ENCODE measurements at regions not wholly inside any gene's neighbourhood (a gene's known extent, or its start where the extent isn't known, plus 50 kb on each side); places are given as distances from the start of the nearest gene placed in this dataset.

GRCh38 chr5:10892911-10893215 lies 131.8 kb upstream of the DAP start:
- TF ChIP-seq EZH2 (optimal IDR thresholded peaks at IDR 0.05; ENCODE audit: low read depth, low read length): no peak
- TF ChIP-seq CTCF (IDR thresholded peaks at IDR 0.05; ENCODE audit: low read length): no peak

Data from MM.1S (cell line).